ENCODE measurements at regions not wholly inside any gene's neighbourhood (a gene's known extent, or its start where the extent isn't known, plus 50 kb on each side); places are given as distances from the start of the nearest gene placed in this dataset.

DNA sequence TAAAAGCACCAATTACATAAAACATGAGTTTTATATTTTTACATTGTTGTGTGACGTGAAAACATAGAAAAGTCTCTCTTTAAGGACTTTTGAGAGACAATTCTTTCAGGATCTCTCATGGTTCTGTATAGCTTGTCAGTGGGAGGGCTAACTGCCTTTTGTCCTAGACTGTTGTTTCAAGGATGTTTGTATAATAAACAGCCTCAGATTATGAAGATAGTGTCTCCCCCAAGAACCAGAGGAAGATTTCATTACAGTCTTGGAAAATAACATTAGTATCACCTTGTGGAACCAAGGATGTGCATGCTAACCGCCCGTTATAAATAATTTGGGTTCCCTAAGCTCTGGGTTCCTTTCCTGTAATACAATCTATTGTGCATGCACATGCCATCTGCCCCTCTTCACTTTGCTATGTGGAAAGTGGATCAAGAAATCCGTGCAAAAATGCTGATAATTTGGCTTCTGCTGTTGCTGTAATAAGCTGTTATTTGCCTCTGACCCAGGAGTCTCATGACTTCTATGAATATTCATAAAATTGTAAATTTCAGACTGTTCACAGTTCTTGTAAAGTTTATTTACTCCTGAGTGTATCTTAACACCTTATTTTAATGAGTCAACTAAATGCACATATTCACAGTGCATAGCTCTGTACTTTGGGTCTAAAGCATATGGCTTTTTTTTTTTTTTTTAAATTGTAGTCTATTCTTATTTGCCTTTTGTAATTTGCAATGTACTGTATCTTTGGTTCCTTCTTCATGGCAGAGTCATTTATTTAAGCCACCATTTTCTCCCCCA, 265.5 kb downstream of the PTH2R start:
- H3K79me1 ChIP-seq (ENCODE audit: insufficient read depth, low read depth, low read length, poor library complexity, severe bottlenecking), result no peaks in the 10 kb centered on the region
- H3K9me3 ChIP-seq (ENCODE audit: control insufficient read depth, low read depth, low read length), result no peaks in the 10 kb centered on the region
- no peak overlapping the region for H3K56ac ChIP-seq (ENCODE audit: insufficient read length, low read depth, low read length)
- H3K27ac Mint-ChIP-seq, result peak overlapping the region in 1 of 3 experiments; percentile 4; a peak in 1 of 7 replicates
- no peak overlapping the region for H4K8ac ChIP-seq (replicated peaks; ENCODE audit: insufficient read length, low read depth, low read length)
- no peaks in the 10 kb centered on the region for H3K23me2 ChIP-seq (ENCODE audit: insufficient read length, low read depth, low read length, poor library complexity, severe bottlenecking)
- no peak overlapping the region for H2BK15ac ChIP-seq (ENCODE audit: low read depth, low read length)
- no peak overlapping the region for H2BK20ac ChIP-seq (ENCODE audit: low read depth, low read length, poor library complexity, severe bottlenecking)
- no peak for TF ChIP-seq CTCF (conservative IDR thresholded peaks at IDR 0.05)
- H3K4ac ChIP-seq (ENCODE audit: low read depth, low read length), result no peak overlapping the region
- peaks cover 15 to 16% of the 10 kb centered on the region in 2 experiments for H3K4me1 Mint-ChIP-seq
- H3K27me3 Mint-ChIP-seq (ENCODE audit: low read depth), result peaks cover 2% of the 10 kb centered on the region; the same call in 1 of the 2 replicates
- no peak overlapping the region for H3K18ac ChIP-seq (ENCODE audit: insufficient read length, low read depth, low read length)
- WGBS (ENCODE audit: extremely low coverage, insufficient read length, low lambda C conversion rate), result no CpG with 5 or more reads among the region's 4 CpGs
- no peak overlapping the region for H4K5ac ChIP-seq (ENCODE audit: insufficient read length, low read depth, low read length)
- H4K91ac ChIP-seq (ENCODE audit: insufficient read length, low read depth, low read length), result no peak overlapping the region
- H3K36me3 Mint-ChIP-seq (ENCODE audit: insufficient read depth in 1 of 3, low read depth in 3 of 3), result no peaks in the 10 kb centered on the region
- H3K9ac ChIP-seq (ENCODE audit: extremely low read depth, insufficient read length, low read length), result no peak overlapping the region
- no peak overlapping the region for H2BK120ac ChIP-seq (ENCODE audit: low read depth, low read length, poor library complexity, severe bottlenecking)
- H3K79me2 ChIP-seq (ENCODE audit: insufficient read depth, low read length), result no peaks in the 10 kb centered on the region
- no peak overlapping the region for H3K27ac ChIP-seq (ENCODE audit: insufficient read length, low read depth, low read length)
- no peak overlapping the region for H2BK12ac ChIP-seq (ENCODE audit: insufficient read length, low read depth, low read length)
- no peaks in the 10 kb centered on the region for H3K9me3 Mint-ChIP-seq
- H3K4me3 Mint-ChIP-seq, result no peak overlapping the region
- H3K4me1 ChIP-seq (ENCODE audit: insufficient read depth, low read length), result peaks cover 3% of the 10 kb centered on the region; the same call in 1 of the 2 replicates
- H3T11ph ChIP-seq (ENCODE audit: low read length), result no peak overlapping the region
- H3K27me3 ChIP-seq (ENCODE audit: insufficient read depth, low read length), result no peaks in the 10 kb centered on the region
- no peaks in the 10 kb centered on the region for H4K20me1 ChIP-seq (ENCODE audit: control insufficient read depth, insufficient read depth, insufficient read length)
- H2AK5ac ChIP-seq (ENCODE audit: insufficient read length, low read length), result no peak overlapping the region
- H3K4me2 ChIP-seq (ENCODE audit: insufficient read depth, insufficient read length, low read length), result no peak overlapping the region
- no peak overlapping the region for H3K14ac ChIP-seq (ENCODE audit: insufficient read depth, low read length)
- no peak for DNase-seq
- no peak overlapping the region for H2BK5ac ChIP-seq (ENCODE audit: insufficient read length, low read length)
- H3K23ac ChIP-seq (ENCODE audit: insufficient read length, low read depth, low read length), result no peak overlapping the region
- no peak overlapping the region for H2AFZ ChIP-seq (ENCODE audit: low read length)

Measured in H9 (cell line).